GM19099 (cell line): ENCODE measurements at regions not wholly inside any gene's neighbourhood (a gene's known extent, or its start where the extent isn't known, plus 50 kb on each side); places are given as distances from the start of the nearest gene placed in this dataset.

ENCODE experiments used
- POLR2A ChIP-seq: IDR thresholded peaks from 3 replicates; pipeline ENCODE4 v1.6.1; 2011; ENCODE audit warnings: low read depth; ENCODE audit not compliant: insufficient read length; ENCODE audit errors: extremely low read depth

DNA sequence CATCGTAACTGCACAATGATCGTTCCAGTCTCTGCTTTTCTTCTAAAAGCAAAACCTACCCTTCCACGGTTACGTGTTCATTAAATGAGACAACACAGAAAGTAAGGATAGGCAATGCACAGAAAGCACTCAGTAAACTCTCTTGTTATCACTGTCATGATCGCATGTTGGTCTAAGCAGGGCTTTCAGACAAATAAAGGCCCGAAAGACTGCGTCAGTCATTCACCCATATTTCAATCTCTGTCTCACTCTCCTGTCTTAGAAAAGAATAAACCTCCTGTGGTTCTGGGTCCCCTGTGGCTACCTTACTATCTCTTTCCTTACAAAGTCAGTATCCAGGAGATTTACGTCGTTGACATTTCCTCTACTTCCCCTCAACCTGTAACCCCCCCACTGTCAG lies 160.9 kb downstream of the VAPA start:
- TF ChIP-seq POLR2A: no peak

DNA sequence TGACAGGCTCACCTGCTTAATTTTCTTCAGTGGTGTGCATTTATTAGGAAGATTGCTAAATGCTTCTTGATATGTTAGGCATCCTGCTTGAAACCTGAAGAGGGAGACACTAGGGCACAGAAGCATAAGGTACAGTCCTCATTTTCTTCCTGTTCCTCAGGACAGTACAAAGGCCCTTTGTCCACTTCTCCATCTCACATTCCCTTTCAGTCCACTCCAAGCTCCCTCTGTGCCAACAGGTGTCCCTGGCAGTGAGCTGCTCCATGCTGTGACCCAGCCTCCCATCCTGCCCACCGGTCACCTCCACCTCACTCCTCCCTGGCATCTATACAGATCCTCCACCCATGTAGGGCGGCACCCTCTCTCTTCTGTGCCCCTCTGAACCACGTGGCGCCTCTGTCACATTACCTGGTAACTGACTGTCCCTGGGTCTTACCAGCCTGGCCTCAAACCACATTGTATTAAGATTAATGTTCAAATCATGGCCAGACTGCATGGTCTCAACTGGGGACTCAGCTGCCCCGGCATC lies 162.8 kb downstream of the VAPA start:
- TF ChIP-seq POLR2A: no peak

DNA sequence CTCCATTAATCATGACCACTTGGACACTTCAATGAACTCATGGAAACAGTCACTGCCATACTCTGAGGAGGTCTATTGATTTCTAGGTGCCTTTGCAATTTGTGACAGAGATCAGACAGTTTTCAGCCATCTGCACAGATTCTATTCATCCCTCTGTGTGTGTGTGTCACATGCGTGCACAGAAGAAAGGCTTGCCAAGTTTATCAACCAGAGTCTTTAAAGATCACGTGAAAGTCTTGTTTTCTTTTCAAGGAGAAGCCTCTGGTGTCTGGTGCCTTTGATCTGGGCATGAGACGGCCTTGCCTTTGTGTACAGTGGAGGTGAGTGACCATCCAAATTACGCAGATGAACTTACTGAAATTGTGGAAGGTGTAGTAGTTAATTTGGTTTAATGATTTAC lies 164.2 kb downstream of the VAPA start:
- no peak for TF ChIP-seq POLR2A

- no peak for TF ChIP-seq POLR2A
Measured at GRCh38 chr18:10080372-10080771, 166.6 kb downstream of the VAPA start.

DNA sequence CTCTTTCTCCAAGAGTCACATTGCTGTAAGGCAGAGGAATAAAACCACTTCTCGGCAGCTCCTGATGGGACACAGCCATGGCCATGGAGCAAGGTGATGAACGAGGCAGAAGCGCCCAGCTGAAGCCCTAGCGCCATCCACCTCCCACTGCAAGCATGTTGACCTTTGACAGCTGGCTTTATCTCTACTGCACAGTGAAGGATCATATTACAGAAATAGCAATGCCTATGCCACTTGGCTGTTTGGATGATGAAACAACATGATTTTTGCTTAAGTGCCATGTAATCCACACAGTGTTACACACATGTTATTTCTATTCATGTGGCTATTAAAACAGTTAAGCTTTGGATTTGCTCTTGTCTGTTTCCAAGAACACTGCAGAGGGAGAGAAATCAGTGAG lies 167.7 kb downstream of the VAPA start:
- TF ChIP-seq POLR2A: no peak

DNA sequence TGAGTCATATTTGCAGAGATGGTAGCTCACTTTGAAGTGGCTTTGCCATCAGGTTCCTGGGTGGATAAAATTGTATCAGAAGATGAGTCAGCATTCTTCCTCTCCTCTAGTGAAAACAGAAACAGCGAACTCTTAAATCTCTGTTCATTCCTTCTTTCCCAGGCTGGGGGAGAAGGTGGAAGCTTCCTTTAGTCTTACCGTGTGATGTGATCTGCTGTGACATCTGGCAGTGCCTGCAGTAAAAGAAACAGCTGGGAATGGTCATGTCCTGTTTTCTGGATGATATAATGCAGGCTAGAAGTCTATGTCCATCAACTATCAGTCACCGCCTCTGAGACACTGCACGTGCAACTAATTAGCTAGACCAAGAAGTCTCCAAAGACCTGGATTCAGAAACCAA lies 171.6 kb downstream of the VAPA start:
- no peak for TF ChIP-seq POLR2A

- no peak for TF ChIP-seq POLR2A
Measured at GRCh38 chr18:10085876-10086275, 172.1 kb downstream of the VAPA start.

GRCh38 chr18:10086458-10087210 lies 172.8 kb downstream of the VAPA start:
- no peak for TF ChIP-seq POLR2A

DNA sequence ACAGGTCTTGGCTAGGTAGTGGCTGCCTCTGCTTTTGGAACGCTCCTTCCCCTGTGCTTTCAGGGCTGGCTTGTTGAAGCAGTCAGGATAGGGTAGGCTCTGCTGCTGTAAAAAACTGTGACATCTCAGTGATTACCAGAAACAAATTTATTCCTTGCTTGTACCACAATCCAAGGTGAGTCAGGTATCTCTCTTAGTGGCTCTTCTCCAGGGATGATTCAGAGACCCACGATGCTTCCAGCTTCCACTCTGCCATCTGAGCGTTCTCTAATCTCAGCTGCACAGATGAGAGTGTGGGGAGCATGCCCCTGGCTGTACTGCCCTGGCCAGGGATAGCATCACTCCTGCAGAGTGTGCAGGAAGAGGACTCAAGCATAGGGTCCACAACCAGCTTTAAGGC lies 174.9 kb downstream of the VAPA start:
- TF ChIP-seq POLR2A: no peak

DNA sequence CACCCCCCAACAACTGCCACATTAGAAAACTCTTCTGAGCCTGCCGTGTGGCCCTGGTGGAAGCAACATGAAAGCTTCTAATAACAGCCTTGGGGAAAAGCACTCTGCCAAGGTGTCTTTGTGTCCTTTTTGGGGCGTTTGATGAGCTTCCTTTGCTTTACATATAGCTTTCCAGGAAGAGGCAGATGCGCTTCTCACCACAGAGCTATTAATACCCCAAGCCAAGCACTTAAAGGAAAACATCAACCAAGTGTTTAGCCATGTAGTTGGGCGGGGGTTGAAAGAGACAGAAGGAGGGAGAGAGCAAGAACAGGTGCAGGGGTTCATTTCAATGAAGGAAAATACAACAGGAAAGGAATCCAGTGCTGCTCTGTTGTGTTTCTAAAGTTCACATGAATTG lies 176.1 kb downstream of the VAPA start:
- no peak for TF ChIP-seq POLR2A

DNA sequence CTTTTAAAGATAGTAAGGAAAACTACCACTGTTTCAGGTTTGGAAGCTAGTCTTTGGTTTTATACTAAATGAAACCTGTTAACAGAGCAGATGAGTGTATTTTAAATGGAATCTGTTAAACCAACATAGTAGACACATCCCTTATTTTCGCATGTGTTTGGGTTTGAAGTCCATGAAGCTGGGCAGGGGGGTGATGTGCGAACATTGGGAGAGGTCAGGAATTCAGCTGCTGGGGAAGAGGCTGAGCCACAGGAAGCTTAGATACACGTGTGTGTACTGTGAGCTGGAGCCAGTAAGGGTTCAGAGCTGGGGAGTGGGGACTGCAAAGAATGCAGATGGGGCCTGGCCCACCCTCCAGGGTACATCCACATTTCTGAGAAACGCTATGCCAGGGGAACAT lies 176.9 kb downstream of the VAPA start:
- no peak for TF ChIP-seq POLR2A

DNA sequence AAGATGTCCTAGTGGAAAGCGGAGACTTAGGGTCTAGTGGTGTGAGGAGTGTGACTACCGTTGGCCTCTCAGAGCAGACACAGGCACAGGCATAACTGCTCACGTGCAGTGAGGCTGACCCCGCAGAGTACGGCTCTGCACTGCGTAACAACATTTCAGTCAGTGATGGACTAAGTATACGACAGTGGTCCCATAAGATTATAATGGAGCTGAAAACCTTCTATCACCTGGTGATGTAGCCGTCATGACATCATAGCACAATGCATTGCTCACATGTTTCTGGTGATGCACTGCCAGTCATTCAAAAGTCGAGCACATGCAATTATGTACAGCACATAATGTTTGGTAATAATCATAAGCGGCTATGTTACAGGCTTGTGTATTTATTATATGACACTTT lies 179.6 kb downstream of the VAPA start:
- no peak for TF ChIP-seq POLR2A

GRCh38 chr18:10094154-10094553 lies 180.3 kb downstream of the VAPA start:
- TF ChIP-seq POLR2A: no peak

- no peak for TF ChIP-seq POLR2A
Measured at GRCh38 chr18:10094655-10095054, 180.8 kb downstream of the VAPA start.

DNA sequence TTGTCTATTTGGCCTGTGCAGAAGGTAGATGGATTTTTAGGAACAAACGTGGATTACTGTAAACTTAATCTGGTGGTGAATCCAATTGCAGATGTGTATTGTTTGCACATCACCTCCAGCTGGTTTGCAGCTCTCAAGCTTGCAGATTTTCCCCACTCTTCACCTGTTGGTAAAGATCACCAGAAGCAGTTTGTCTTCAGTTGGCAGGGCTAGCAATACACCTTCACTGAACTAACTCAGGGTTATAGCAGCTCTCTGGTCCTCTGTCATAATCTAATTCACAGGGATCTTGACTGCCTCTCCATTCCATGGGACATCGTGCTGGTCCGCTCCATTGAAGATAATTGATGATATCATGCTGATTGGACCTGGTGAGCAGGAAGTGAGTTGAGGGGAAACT lies 181.5 kb downstream of the VAPA start:
- TF ChIP-seq POLR2A: no peak

- TF ChIP-seq POLR2A: no peak
Measured at GRCh38 chr18:10099539-10100140, 185.8 kb downstream of the VAPA start.
